Neural crest cell (in vitro differentiated cells): ENCODE measurements at regions not wholly inside any gene's neighbourhood (a gene's known extent, or its start where the extent isn't known, plus 50 kb on each side); places are given as distances from the start of the nearest gene placed in this dataset.
A peak's percentile ranks its signal among the peaks of the same experiment; 100 is the strongest.

Experiments used
- DNase-seq: peaks from one replicate; pipeline ENCODE4 v3.0.0; 2021; ENCODE audit warnings: low read depth, mixed read lengths, low spot score
- H3K27ac Mint-ChIP-seq: one replicate; pipeline ENCODE4 v1.8.0; 2021; ENCODE audit warnings: mild to moderate bottlenecking, mixed read lengths; ENCODE audit not compliant: unreplicated experiment
- H3K27me3 Mint-ChIP-seq: 2 replicates; pipeline ENCODE4 v1.8.0; 2021; ENCODE audit warnings: low read depth, mild to moderate bottlenecking, mixed read lengths
- H3K36me3 Mint-ChIP-seq: 2 replicates; pipeline ENCODE4 v1.8.0; 2021; ENCODE audit warnings: low read depth, mild to moderate bottlenecking, mixed read lengths
- H3K4me1 Mint-ChIP-seq: 2 replicates; pipeline ENCODE4 v1.8.0; 2021; ENCODE audit warnings: mixed read lengths
- H3K4me3 Mint-ChIP-seq: one replicate; pipeline ENCODE4 v1.8.0; 2021; ENCODE audit warnings: mild to moderate bottlenecking, mixed read lengths
- H3K9me3 Mint-ChIP-seq: 2 replicates; pipeline ENCODE4 v1.8.0; 2021; ENCODE audit warnings: mixed read lengths
- TF ChIP-seq, protein P1 (sequence below): fragments of 200-600 bp; sonication (generic); conservative IDR thresholded peaks from 2 replicates; pipeline ENCODE4 v1.5.0; 2021; ENCODE audit warnings: antibody characterized with exemption, mild to moderate bottlenecking

DNA sequence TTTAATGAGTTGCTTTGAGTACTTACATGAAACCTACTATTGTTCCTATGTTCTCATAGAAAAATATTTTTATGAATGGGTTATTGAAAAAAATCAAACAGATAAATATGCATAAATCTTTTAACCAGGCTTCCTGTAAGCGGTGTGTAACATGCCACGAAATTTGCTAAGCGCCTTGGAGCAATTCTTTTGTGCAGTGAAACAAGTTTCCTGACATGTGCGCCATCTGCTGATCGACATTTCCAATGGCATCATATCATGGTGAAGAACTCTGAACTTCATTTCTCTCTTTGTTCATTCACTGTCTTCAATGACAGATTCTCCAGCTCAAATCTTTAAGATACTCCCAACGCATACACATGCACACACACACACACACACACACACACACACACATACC, 145.6 kb upstream of the NAV3 start:
- H3K9me3 Mint-ChIP-seq: no peaks in the 10 kb centered on the region
- H3K4me1 Mint-ChIP-seq: peaks cover 5% of the 10 kb centered on the region
- H3K27ac Mint-ChIP-seq: peak overlapping the region; percentile 83
- DNase-seq: peak; percentile 58
- TF ChIP-seq, protein P1, sequence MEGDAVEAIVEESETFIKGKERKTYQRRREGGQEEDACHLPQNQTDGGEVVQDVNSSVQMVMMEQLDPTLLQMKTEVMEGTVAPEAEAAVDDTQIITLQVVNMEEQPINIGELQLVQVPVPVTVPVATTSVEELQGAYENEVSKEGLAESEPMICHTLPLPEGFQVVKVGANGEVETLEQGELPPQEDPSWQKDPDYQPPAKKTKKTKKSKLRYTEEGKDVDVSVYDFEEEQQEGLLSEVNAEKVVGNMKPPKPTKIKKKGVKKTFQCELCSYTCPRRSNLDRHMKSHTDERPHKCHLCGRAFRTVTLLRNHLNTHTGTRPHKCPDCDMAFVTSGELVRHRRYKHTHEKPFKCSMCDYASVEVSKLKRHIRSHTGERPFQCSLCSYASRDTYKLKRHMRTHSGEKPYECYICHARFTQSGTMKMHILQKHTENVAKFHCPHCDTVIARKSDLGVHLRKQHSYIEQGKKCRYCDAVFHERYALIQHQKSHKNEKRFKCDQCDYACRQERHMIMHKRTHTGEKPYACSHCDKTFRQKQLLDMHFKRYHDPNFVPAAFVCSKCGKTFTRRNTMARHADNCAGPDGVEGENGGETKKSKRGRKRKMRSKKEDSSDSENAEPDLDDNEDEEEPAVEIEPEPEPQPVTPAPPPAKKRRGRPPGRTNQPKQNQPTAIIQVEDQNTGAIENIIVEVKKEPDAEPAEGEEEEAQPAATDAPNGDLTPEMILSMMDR: peak; percentile 74
- H3K4me3 Mint-ChIP-seq: no peak overlapping the region
- no peaks in the 10 kb centered on the region for H3K27me3 Mint-ChIP-seq
- H3K36me3 Mint-ChIP-seq: no peaks in the 10 kb centered on the region

DNA sequence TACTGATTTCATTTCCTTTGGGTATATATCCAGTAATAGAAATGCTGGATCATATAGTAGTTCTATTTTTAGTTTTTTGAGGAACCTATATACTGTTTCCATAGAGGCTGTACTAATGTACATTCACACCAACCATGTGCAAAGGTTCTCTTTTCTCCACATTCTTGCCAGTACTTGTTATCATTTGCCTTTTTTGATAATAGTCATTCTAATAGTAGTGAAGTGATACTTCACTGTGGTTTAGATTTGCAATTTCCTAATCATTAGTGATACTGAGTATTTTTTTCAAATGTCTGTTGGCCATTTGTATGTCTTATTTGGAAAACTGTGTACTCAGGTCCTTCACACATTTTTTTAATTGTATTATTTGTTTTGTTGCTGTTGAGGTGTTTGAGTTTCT, 148.2 kb upstream of the NAV3 start:
- H3K4me1 Mint-ChIP-seq: peaks cover 5% of the 10 kb centered on the region
- no peak overlapping the region for H3K27ac Mint-ChIP-seq
- no peak for DNase-seq
- H3K36me3 Mint-ChIP-seq: no peaks in the 10 kb centered on the region
- H3K4me3 Mint-ChIP-seq: no peak overlapping the region
- no peaks in the 10 kb centered on the region for H3K27me3 Mint-ChIP-seq
- H3K9me3 Mint-ChIP-seq: no peaks in the 10 kb centered on the region
- TF ChIP-seq, protein P1: no peak

DNA sequence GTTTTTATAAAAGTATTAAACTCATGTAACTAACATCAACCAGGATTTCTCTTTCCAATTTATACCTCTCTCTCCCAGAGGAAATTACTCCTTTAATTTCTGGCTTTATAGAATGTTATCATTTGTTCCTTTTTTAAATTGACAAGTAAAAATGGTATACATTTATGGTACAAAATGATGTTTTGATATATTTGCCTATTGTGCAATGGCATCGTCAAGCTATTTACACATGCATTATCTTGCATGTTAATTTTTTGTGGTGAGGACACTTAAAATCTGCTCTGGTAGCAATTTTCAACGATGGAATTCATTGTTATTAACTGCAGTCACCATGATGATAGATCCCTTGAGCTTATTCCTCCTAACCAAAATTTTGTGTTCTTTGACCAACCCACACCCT, 149.0 kb upstream of the NAV3 start:
- H3K4me1 Mint-ChIP-seq: peaks cover 5% of the 10 kb centered on the region
- H3K36me3 Mint-ChIP-seq: no peaks in the 10 kb centered on the region
- DNase-seq: no peak
- no peak overlapping the region for H3K4me3 Mint-ChIP-seq
- H3K9me3 Mint-ChIP-seq: no peaks in the 10 kb centered on the region
- no peak overlapping the region for H3K27ac Mint-ChIP-seq
- TF ChIP-seq, protein P1: no peak
- H3K27me3 Mint-ChIP-seq: no peaks in the 10 kb centered on the region

DNA sequence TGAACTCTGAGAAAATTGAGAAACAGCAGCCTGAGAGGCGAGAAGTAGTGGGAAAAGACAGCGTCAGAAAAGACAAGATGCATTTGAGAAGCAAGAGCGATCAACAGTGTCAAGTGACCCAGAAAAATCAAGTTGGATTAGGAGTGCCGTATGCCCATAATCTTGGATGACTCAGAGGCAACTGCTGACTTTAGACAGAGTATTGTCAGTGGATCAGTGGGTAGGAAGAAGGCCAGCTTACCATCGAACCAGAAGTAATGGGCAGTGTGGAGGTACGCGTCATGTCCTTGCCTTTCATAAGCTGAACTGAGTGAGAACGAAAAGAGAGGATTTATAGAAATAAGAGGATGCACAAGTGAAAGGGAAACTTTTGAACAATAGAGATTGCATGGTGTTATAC, 151.0 kb upstream of the NAV3 start:
- no peak overlapping the region for H3K27ac Mint-ChIP-seq
- no peaks in the 10 kb centered on the region for H3K9me3 Mint-ChIP-seq
- H3K4me1 Mint-ChIP-seq: no peaks in the 10 kb centered on the region
- no peaks in the 10 kb centered on the region for H3K27me3 Mint-ChIP-seq
- no peak overlapping the region for H3K4me3 Mint-ChIP-seq
- no peaks in the 10 kb centered on the region for H3K36me3 Mint-ChIP-seq
- DNase-seq: no peak
- TF ChIP-seq, protein P1: no peak

DNA sequence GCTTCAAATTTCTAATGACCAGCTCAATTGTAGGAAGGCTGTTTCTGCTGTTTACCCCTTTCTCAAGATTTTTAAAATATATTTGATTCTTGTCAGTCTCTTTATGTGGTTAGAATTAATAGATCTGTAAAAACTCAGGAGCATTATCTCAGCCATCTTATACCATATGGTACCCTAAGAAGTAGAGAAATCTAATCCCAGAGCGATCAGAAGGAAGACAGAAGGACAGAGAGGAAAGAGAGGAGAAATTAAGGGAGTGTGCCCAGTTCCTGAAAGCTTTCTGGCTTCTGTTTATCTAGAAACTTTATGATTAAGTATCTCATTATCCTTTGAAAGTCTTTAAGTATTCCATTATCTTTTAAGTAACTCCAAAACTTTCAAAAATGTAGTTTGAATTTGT, 152.1 kb upstream of the NAV3 start:
- Mint-ChIP-seq H3K4me3 (no peak overlapping the region), H3K27me3 (no peaks in the 10 kb centered on the region), H3K36me3 (no peaks in the 10 kb centered on the region), H3K27ac (no peak overlapping the region), H3K9me3 (no peaks in the 10 kb centered on the region), H3K4me1 (no peaks in the 10 kb centered on the region)
- no peak for DNase-seq
- TF ChIP-seq, protein P1: no peak

DNA sequence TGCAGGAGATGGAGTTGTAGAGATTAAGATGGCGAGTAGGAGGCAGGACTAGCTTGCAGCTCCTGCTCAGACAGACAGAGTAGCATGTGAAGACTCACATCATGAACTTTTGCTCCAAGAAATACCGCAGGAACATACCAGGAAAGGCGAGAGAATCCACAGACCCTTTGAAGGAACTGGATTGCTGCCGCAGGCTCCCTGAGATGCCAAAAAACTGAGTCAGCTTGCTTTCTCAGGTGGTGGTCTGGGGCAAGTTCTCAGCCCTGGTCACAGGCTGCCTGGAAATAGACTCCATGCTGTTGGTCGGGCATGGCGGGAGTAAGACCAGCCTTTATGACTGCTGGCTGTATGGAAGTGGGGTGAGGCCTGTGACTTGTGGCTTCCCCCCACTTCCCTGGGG, 163.6 kb upstream of the NAV3 start:
- no peaks in the 10 kb centered on the region for H3K36me3 Mint-ChIP-seq
- TF ChIP-seq, protein P1: no peak
- DNase-seq: no peak
- H3K9me3 Mint-ChIP-seq: peaks cover 8% of the 10 kb centered on the region
- no peaks in the 10 kb centered on the region for H3K4me1 Mint-ChIP-seq
- no peak overlapping the region for H3K27ac Mint-ChIP-seq
- H3K4me3 Mint-ChIP-seq: no peak overlapping the region
- no peaks in the 10 kb centered on the region for H3K27me3 Mint-ChIP-seq
